Neural cell (in vitro differentiated cells): ENCODE measurements at regions not wholly inside any gene's neighbourhood (a gene's known extent, or its start where the extent isn't known, plus 50 kb on each side); places are given as distances from the start of the nearest gene placed in this dataset.

Experiments
- CTCF ChIP-seq: fragments of 450-650 bp; IDR thresholded peaks from 2 replicates; pipeline ENCODE4 v1.5.1; 2014; ENCODE audit warnings: antibody characterized with exemption, mild to moderate bottlenecking, moderate library complexity; ENCODE audit not compliant: poor library complexity, severe bottlenecking
- EP300 ChIP-seq: fragments of 450-650 bp; conservative IDR thresholded peaks from 2 replicates; pipeline ENCODE4 v1.6.1; 2014; ENCODE audit warnings: antibody characterized with exemption, mild to moderate bottlenecking, moderate library complexity; ENCODE audit not compliant: poor library complexity, severe bottlenecking
- EZH2 ChIP-seq: fragments of 200-600, 300-800 bp; shearing (Covaris generic), sonication (generic); IDR thresholded peaks from 2 replicates; pipeline ENCODE4 v1.6.1; 2014; ENCODE audit warnings: antibody characterized with exemption, low read length, borderline replicate concordance, mild to moderate bottlenecking; ENCODE audit not compliant: insufficient read depth, poor library complexity, severe bottlenecking
- POLR2AphosphoS5 ChIP-seq: IDR thresholded peaks from 2 replicates; pipeline ENCODE4 v1.6.1; 2012
- RAD21 ChIP-seq: fragments of 450-650 bp; conservative IDR thresholded peaks from 2 replicates; pipeline ENCODE4 v1.6.1; 2014; ENCODE audit warnings: antibody characterized with exemption, mild to moderate bottlenecking, moderate library complexity
- SMC3 ChIP-seq: fragments of 450-650 bp; conservative IDR thresholded peaks from 2 replicates; pipeline ENCODE4 v1.6.1; 2014; ENCODE audit warnings: antibody characterized with exemption, mild to moderate bottlenecking, moderate library complexity; ENCODE audit not compliant: poor library complexity
- TAF1 ChIP-seq: IDR thresholded peaks from 2 replicates; pipeline ENCODE4 v1.6.1; 2012; ENCODE audit warnings: low read depth
- TF ChIP-seq, protein P1 (sequence below): IDR thresholded peaks from 2 replicates; pipeline ENCODE4 v1.6.1; 2012; ENCODE audit warnings: borderline replicate concordance

DNA sequence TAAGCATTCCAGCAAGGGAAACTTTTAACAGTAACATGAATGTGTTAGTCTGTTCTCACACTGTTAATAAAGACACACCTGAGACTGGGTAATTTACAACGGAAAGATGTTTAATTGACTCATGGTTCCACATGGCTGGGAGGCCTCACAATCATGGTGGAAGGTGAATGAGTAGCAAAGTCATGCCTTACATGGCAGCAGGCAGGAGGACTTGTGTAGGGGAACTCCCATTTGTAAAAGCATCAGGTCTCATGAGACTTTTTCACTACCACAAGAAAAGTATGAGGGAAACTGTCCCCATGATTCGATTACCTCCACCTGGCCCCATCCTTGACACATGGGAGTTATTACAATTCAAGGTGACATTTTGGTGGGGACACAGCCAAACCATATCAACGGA is 168.3 kb downstream of the PAH start:
- TF ChIP-seq CTCF (no peak), POLR2AphosphoS5 (no peak), EP300 (no peak), TAF1 (no peak), RAD21 (no peak), EZH2 (no peak), SMC3 (no peak)
- TF ChIP-seq, protein P1, sequence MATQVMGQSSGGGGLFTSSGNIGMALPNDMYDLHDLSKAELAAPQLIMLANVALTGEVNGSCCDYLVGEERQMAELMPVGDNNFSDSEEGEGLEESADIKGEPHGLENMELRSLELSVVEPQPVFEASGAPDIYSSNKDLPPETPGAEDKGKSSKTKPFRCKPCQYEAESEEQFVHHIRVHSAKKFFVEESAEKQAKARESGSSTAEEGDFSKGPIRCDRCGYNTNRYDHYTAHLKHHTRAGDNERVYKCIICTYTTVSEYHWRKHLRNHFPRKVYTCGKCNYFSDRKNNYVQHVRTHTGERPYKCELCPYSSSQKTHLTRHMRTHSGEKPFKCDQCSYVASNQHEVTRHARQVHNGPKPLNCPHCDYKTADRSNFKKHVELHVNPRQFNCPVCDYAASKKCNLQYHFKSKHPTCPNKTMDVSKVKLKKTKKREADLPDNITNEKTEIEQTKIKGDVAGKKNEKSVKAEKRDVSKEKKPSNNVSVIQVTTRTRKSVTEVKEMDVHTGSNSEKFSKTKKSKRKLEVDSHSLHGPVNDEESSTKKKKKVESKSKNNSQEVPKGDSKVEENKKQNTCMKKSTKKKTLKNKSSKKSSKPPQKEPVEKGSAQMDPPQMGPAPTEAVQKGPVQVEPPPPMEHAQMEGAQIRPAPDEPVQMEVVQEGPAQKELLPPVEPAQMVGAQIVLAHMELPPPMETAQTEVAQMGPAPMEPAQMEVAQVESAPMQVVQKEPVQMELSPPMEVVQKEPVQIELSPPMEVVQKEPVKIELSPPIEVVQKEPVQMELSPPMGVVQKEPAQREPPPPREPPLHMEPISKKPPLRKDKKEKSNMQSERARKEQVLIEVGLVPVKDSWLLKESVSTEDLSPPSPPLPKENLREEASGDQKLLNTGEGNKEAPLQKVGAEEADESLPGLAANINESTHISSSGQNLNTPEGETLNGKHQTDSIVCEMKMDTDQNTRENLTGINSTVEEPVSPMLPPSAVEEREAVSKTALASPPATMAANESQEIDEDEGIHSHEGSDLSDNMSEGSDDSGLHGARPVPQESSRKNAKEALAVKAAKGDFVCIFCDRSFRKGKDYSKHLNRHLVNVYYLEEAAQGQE: no peak
